ENCODE measurements at regions not wholly inside any gene's neighbourhood (a gene's known extent, or its start where the extent isn't known, plus 50 kb on each side); places are given as distances from the start of the nearest gene placed in this dataset.

DNA sequence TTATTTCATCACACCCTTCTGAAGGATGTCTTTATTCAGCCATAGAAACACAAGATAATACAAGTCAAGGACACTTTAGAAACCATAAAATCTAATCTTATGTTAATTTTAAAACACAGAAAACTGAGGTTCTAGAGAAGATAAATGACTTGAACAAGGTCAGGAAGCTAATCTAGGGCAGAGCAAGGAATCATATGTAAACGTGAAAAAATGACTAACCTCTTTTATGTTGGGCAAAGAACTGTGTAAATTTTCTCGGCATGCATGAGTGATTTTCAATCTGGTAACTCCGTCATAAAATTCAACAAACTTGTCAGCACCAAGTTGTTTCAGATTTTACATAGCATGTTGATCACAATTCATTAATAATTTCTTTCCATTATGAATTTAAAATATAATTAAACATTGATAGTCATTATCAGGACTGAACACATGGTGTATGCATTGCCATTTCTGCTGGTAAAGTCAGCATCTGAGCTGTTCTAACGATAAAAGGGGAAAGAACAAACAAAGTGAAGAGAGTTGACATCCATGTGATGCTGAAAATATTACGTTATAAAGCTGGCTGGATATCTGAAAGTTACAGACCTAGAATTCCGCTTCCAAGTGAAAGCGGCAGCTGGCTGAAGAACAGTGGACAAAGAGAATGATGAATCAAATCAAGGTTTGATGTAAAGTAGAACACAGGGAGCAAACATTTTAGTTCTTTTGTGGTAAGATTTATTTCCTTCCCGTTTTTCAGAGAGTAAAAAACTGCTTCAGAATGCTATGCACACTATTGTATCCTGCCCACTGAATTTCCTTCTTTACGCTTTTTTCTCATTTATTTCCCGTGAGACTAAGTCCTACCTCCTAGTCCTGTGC, 1037.4 kb upstream of the TMPRSS15 start:
- DNase-seq (no peak), ATAC-seq (no peak)
- no peaks in the 10 kb centered on the region for H3K36me3 ChIP-seq
- no peak for TF ChIP-seq CTCF (IDR thresholded peaks at IDR 0.05)
- H3K4me1 ChIP-seq: no peaks in the 10 kb centered on the region
- no peak overlapping the region for H3K4me3 ChIP-seq
- intact Hi-C loops (cut with DNase I): no loop called here
- H3K9me3 ChIP-seq: no peaks in the 10 kb centered on the region
- no peaks in the 10 kb centered on the region for H3K27me3 ChIP-seq
- H3K27ac ChIP-seq: no peak overlapping the region

- no peaks in the 10 kb centered on the region for H3K4me1 ChIP-seq
- no peaks in the 10 kb centered on the region for H3K9me3 ChIP-seq
- no peaks in the 10 kb centered on the region for H3K36me3 ChIP-seq
- DNase-seq (no peak), ATAC-seq (no peak)
- no peak for TF ChIP-seq CTCF (IDR thresholded peaks at IDR 0.05)
- H3K4me3 ChIP-seq: no peak overlapping the region
- no peaks in the 10 kb centered on the region for H3K27me3 ChIP-seq
- intact Hi-C loops (cut with DNase I): no loop called here
- no peak overlapping the region for H3K27ac ChIP-seq
Measured at GRCh38 chr21:19458295-19458694, 1054.7 kb upstream of the TMPRSS15 start.

GRCh38 chr21:19461481-19462205, 1058.1 kb upstream of the TMPRSS15 start:
- TF ChIP-seq CTCF (IDR thresholded peaks at IDR 0.05): no peak
- Histone ChIP-seq H3K9me3 (no peaks in the 10 kb centered on the region), H3K4me1 (no peaks in the 10 kb centered on the region), H3K36me3 (no peaks in the 10 kb centered on the region), H3K27me3 (no peaks in the 10 kb centered on the region), H3K27ac (no peak overlapping the region), H3K4me3 (no peak overlapping the region)
- no peak for ATAC-seq
- intact Hi-C loops (cut with DNase I): no loop called here
- no peak for DNase-seq

- no peaks in the 10 kb centered on the region for H3K9me3 ChIP-seq
- no peaks in the 10 kb centered on the region for H3K4me1 ChIP-seq
- no peaks in the 10 kb centered on the region for H3K36me3 ChIP-seq
- H3K27me3 ChIP-seq: no peaks in the 10 kb centered on the region
- DNase-seq (no peak), ATAC-seq (no peak)
- intact Hi-C loops (cut with DNase I): no loop called here
- TF ChIP-seq CTCF (IDR thresholded peaks at IDR 0.05): no peak
- H3K27ac ChIP-seq: no peak overlapping the region
- H3K4me3 ChIP-seq: no peak overlapping the region
Measured at GRCh38 chr21:19463966-19464365, 1060.4 kb upstream of the TMPRSS15 start.

DNA sequence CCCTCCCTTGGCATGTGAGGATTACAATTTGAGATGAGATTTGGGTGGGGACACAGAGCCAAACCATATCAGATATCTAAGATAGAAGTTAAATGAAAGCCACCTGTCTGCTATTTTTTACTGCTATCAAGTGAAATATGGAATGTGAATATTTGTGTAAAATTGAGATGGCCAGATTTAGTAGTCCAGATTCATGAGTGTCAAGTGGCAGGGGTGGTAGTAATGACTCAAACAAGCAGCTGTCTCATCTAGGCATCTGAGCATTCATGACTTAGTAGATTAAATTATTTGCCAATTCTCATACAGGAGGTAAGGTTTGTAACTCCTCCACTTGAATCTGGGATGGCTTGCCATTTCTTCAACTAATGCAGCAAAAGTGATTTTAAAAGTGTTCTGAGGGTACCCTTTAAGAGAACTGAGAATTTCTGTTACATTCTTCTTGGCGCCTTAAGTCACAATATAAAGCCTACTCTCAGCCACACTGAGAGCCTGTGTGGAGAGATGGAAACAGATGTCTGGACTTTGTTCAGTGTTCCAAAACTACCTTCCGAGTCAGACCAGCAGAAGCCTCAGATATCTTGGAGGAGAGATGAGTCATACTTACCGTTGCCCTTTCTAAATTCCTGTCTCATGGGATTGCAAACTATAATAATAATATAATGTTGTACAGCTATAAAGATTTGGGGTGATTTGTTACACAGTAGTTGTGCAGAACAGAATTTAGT, 1065.6 kb upstream of the TMPRSS15 start:
- Histone ChIP-seq H3K4me1 (no peaks in the 10 kb centered on the region), H3K4me3 (no peak overlapping the region), H3K36me3 (no peaks in the 10 kb centered on the region), H3K9me3 (peaks cover 2% of the 10 kb centered on the region), H3K27ac (no peak overlapping the region), H3K27me3 (no peaks in the 10 kb centered on the region)
- no peak for TF ChIP-seq CTCF (IDR thresholded peaks at IDR 0.05)
- DNase-seq (no peak), ATAC-seq (no peak)
- intact Hi-C loops (cut with DNase I): no loop called here
